ENCODE measurements at regions not wholly inside any gene's neighbourhood (a gene's known extent, or its start where the extent isn't known, plus 50 kb on each side); places are given as distances from the start of the nearest gene placed in this dataset.

GRCh38 chr6:144581812-144582537, 296.8 kb downstream of the UTRN start:
- peak overlapping the region in 1 of 3 experiments; percentile 16 for H3K27ac Mint-ChIP-seq
- H3K36me3 Mint-ChIP-seq (ENCODE audit: low read depth), result peaks cover 12% of the 10 kb centered on the region
- TF ChIP-seq CTCF (IDR thresholded peaks at IDR 0.05; ENCODE audit: unreplicated experiment in 3 of 3), result peak; percentile 40 to 60 (median 42)
- no peak overlapping the region for H3K4me3 Mint-ChIP-seq
- no peaks in the 10 kb centered on the region for H3K27me3 Mint-ChIP-seq (ENCODE audit: low read depth)
- H3K4me1 Mint-ChIP-seq, result peaks cover 37% of the 10 kb centered on the region
- H3K9me3 Mint-ChIP-seq, result no peaks in the 10 kb centered on the region

- H3K36me3 Mint-ChIP-seq (ENCODE audit: low read depth), result peaks cover 7% of the 10 kb centered on the region
- no peak for TF ChIP-seq CTCF (IDR thresholded peaks at IDR 0.05; ENCODE audit: unreplicated experiment in 3 of 3)
- H3K27me3 Mint-ChIP-seq (ENCODE audit: low read depth), result no peaks in the 10 kb centered on the region
- H3K27ac Mint-ChIP-seq, result no peak overlapping the region
- H3K4me1 Mint-ChIP-seq, result peaks cover 37% of the 10 kb centered on the region
- H3K9me3 Mint-ChIP-seq, result no peaks in the 10 kb centered on the region
- H3K4me3 Mint-ChIP-seq, result peak overlapping the region; percentile 58 to 74 (median 71)
These were observed 297.9 kb downstream of the UTRN start for GRCh38 chr6:144582939-144583613.

DNA sequence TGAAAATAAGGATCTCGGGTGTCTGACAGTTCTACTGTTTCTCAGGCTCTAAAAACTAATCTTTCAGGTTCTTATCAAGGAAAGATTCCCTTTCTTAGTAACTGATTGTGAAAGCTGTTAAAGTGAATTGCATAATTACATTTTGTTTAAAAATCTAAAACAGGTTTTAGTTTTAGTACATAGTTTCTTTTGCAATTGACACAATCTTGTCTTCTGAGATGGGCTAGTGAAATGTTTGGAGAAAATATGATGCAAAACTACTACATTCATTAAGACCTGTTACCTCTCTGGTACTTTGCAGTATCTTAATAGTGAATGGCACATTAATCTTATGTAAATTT, 298.4 kb downstream of the UTRN start:
- H3K36me3 Mint-ChIP-seq (ENCODE audit: low read depth), result peaks cover 5% of the 10 kb centered on the region
- no peak for TF ChIP-seq CTCF (IDR thresholded peaks at IDR 0.05; ENCODE audit: unreplicated experiment in 3 of 3)

DNA sequence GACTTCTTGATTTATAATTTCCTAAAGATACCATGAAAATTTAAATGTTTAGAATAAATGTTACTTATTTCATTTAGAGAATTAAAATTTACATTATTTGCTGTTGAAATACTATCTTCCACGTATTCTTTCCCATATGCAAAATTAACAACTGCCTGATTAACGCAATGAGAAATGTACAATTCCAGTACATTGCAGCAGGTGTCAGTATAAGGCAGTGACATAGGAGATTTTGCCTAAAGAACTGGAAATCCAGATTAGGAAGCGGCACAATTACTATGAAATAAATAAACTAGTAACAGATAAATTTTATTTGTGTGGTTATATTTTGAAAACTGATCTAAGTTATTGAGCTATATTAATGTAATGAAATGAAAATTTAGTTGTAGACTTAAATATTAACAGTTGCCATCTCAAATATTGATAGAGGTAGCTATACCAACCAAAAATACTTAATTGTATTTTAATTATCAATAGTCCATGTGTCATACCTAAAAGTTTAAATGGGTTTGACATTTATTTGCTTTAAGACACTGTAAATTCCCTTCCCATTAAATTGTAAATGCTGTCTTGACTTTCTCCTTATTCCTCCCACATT, 300.2 kb downstream of the UTRN start:
- H3K36me3 Mint-ChIP-seq (ENCODE audit: low read depth), result no peaks in the 10 kb centered on the region
- no peaks in the 10 kb centered on the region for H3K27me3 Mint-ChIP-seq (ENCODE audit: low read depth)
- peak; percentile 74 to 94 (median 81) for TF ChIP-seq CTCF (IDR thresholded peaks at IDR 0.05; ENCODE audit: unreplicated experiment in 3 of 3)
- no peaks in the 10 kb centered on the region for H3K9me3 Mint-ChIP-seq
- no peak overlapping the region for H3K27ac Mint-ChIP-seq
- peak overlapping the region in 1 of 3 experiments; percentile 35 for H3K4me3 Mint-ChIP-seq
- peaks cover 31% of the 10 kb centered on the region for H3K4me1 Mint-ChIP-seq

More for the DNA sequence above, 298.4 kb downstream of the UTRN start:
- Mint-ChIP-seq H3K4me1 (peaks cover 37% of the 10 kb centered on the region), H3K27ac (no peak overlapping the region), H3K27me3 (ENCODE audit: low read depth) (no peaks in the 10 kb centered on the region), H3K9me3 (no peaks in the 10 kb centered on the region), H3K4me3 (peak overlapping the region; percentile 58 to 74 (median 71))

DNA sequence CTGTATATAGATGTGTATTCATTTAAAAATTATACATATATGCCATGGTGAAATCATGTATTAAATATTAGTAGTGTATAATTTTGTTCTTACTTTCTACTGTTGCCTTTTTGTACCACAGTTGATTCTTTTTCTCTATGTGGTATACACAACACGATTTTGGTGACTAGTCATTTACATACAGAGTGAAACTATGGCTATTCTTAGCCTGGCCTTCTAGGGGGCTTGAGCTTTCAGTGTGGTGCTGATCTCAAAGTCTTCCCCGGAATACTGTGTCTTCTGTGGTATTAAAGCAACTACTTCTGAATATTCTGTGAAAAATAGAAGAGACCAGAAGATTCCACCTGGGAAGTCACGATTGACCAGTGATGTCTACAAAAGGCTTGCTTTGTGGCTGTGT, 301.9 kb downstream of the UTRN start:
- Mint-ChIP-seq H3K9me3 (no peaks in the 10 kb centered on the region), H3K36me3 (ENCODE audit: low read depth) (peaks cover 3% of the 10 kb centered on the region), H3K27ac (peak overlapping the region in 1 of 3 experiments; percentile 29), H3K27me3 (ENCODE audit: low read depth) (no peaks in the 10 kb centered on the region), H3K4me1 (peaks cover 19% of the 10 kb centered on the region), H3K4me3 (no peak overlapping the region)
- TF ChIP-seq CTCF (IDR thresholded peaks at IDR 0.05; ENCODE audit: unreplicated experiment in 3 of 3), result no peak

All from nephron (organoid).